Peyer's patch (tissue), 4 donors: ENCODE measurements at regions not wholly inside any gene's neighbourhood (a gene's known extent, or its start where the extent isn't known, plus 50 kb on each side); places are given as distances from the start of the nearest gene placed in this dataset.

Experiments used
- DNase-seq, 3 donors: peaks; one replicate each; pipeline ENCODE4 v3.0.0-alpha.2; 2017 to 2019
- H3K27ac ChIP-seq, 4 donors: fragments of 200-600 bp; sonication (generic); one replicate each; pipeline ENCODE4 v1.5.1; 2016 to 2019
- H3K27me3 ChIP-seq, 2 donors: fragments of 200-600 bp; sonication (generic); one replicate each; pipeline ENCODE4 v1.5.1; 2019
- H3K36me3 ChIP-seq, 3 donors: fragments of 200-600 bp; sonication (generic); one replicate each; pipeline ENCODE4 v1.5.1; 2016 to 2019
- H3K4me1 ChIP-seq, 4 donors: fragments of 200-600 bp; sonication (generic); one replicate each; pipeline ENCODE4 v1.5.1; 2016 to 2019
- H3K4me3 ChIP-seq, 4 donors: fragments of 200-600 bp; sonication (generic); 1 replicate in 3 of 4; 2 replicates in 1 of 4; pipeline ENCODE4 v1.5.1; 2016 to 2019; ENCODE audit warnings: mild to moderate bottlenecking in 1 of 4
- H3K9me3 ChIP-seq, 4 donors: fragments of 200-600 bp; sonication (generic); one replicate each; pipeline ENCODE4 v1.5.1; 2016 to 2019; ENCODE audit warnings: mild to moderate bottlenecking in 1 of 4
- CTCF ChIP-seq, 6 experiments: fragments of 450-650 bp in 4 of 6; fragments of 200-600 bp in 2 of 6; sonication (generic) in 1 of 6; IDR thresholded peaks; one replicate each; pipeline ENCODE4 v1.5.1; 2017 to 2019; ENCODE audit warnings: antibody characterized with exemption in 6 of 6, mild to moderate bottlenecking in 3 of 6, moderate library complexity in 1 of 6
- POLR2A ChIP-seq, 2 donors: fragments of 450-650 bp; IDR thresholded peaks; one replicate each; pipeline ENCODE4 v1.5.1; 2017; ENCODE audit warnings: antibody characterized with exemption in 2 of 2, mild to moderate bottlenecking in 2 of 2, moderate library complexity in 2 of 2

- no peaks in the 10 kb centered on the region for H3K9me3 ChIP-seq
- no peaks in the 10 kb centered on the region for H3K27me3 ChIP-seq
- TF ChIP-seq POLR2A (IDR thresholded peaks at IDR 0.05) = no peak
- no peak for TF ChIP-seq CTCF (IDR thresholded peaks at IDR 0.05)
- peak overlapping the region in 1 of 4 donors; percentile 31 for H3K27ac ChIP-seq
- DNase-seq = no peak
- H3K36me3 ChIP-seq = no peaks in the 10 kb centered on the region
- no peaks in the 10 kb centered on the region for H3K4me1 ChIP-seq
- no peak overlapping the region for H3K4me3 ChIP-seq
These were observed 582.6 kb upstream of the TMPRSS15 start for GRCh38 chr21:18986197-18986596.

GRCh38 chr21:18987520-18988026 is 584.0 kb upstream of the TMPRSS15 start:
- no peak overlapping the region for H3K4me3 ChIP-seq
- TF ChIP-seq CTCF (IDR thresholded peaks at IDR 0.05) (no peak), POLR2A (IDR thresholded peaks at IDR 0.05) (no peak)

GRCh38 chr21:18989953-18990495 is 586.4 kb upstream of the TMPRSS15 start:
- Histone ChIP-seq H3K4me1 (no peaks in the 10 kb centered on the region), H3K27ac (no peak overlapping the region), H3K4me3 (no peak overlapping the region), H3K36me3 (no peaks in the 10 kb centered on the region), H3K27me3 (no peaks in the 10 kb centered on the region), H3K9me3 (no peaks in the 10 kb centered on the region)
- TF ChIP-seq CTCF (IDR thresholded peaks at IDR 0.05) (no peak), POLR2A (IDR thresholded peaks at IDR 0.05) (no peak)
- DNase-seq = no peak

More at GRCh38 chr21:18987520-18988026, 584.0 kb upstream of the TMPRSS15 start:
- Histone ChIP-seq H3K27ac (no peak overlapping the region), H3K27me3 (no peaks in the 10 kb centered on the region), H3K36me3 (no peaks in the 10 kb centered on the region), H3K9me3 (no peaks in the 10 kb centered on the region), H3K4me1 (no peaks in the 10 kb centered on the region)
- DNase-seq = no peak

- no peak overlapping the region for H3K27ac ChIP-seq
- TF ChIP-seq POLR2A (IDR thresholded peaks at IDR 0.05) (no peak), CTCF (IDR thresholded peaks at IDR 0.05) (no peak)
- DNase-seq = no peak
- H3K27me3 ChIP-seq = no peaks in the 10 kb centered on the region
- H3K36me3 ChIP-seq = no peaks in the 10 kb centered on the region
- no peaks in the 10 kb centered on the region for H3K9me3 ChIP-seq
- no peak overlapping the region for H3K4me3 ChIP-seq
- H3K4me1 ChIP-seq = no peaks in the 10 kb centered on the region
These were observed 588.3 kb upstream of the TMPRSS15 start for GRCh38 chr21:18991846-18992245.

- Histone ChIP-seq H3K4me1 (no peaks in the 10 kb centered on the region), H3K9me3 (no peaks in the 10 kb centered on the region), H3K4me3 (no peak overlapping the region), H3K27ac (no peak overlapping the region), H3K36me3 (no peaks in the 10 kb centered on the region), H3K27me3 (no peaks in the 10 kb centered on the region)
- TF ChIP-seq POLR2A (IDR thresholded peaks at IDR 0.05) = no peak
- DNase-seq = no peak
These were observed 606.7 kb upstream of the TMPRSS15 start for GRCh38 chr21:19010251-19010650.

GRCh38 chr21:19010996-19011395 is 607.4 kb upstream of the TMPRSS15 start:
- no peak for DNase-seq
- no peaks in the 10 kb centered on the region for H3K27me3 ChIP-seq
- H3K4me1 ChIP-seq = no peaks in the 10 kb centered on the region
- no peak overlapping the region for H3K4me3 ChIP-seq
- no peak overlapping the region for H3K27ac ChIP-seq
- no peaks in the 10 kb centered on the region for H3K9me3 ChIP-seq
- no peaks in the 10 kb centered on the region for H3K36me3 ChIP-seq
- TF ChIP-seq POLR2A (IDR thresholded peaks at IDR 0.05) (no peak), CTCF (IDR thresholded peaks at IDR 0.05) (no peak)
